ENCODE measurements at regions not wholly inside any gene's neighbourhood (a gene's known extent, or its start where the extent isn't known, plus 50 kb on each side); places are given as distances from the start of the nearest gene placed in this dataset.

GRCh38 chr12:132404435-132404855, 75.1 kb upstream of the GALNT9 start:
- H3K36me3 ChIP-seq (ENCODE audit: control insufficient read depth, insufficient read depth, low read length): no peaks in the 10 kb centered on the region
- no peaks in the 10 kb centered on the region for H3K27me3 ChIP-seq (ENCODE audit: control insufficient read depth, insufficient read depth, low read length)
- H3K9me3 ChIP-seq (ENCODE audit: control insufficient read depth, insufficient read depth, low read depth, low read length): no peaks in the 10 kb centered on the region
- H3K27ac ChIP-seq (ENCODE audit: insufficient read depth, low read length): no peak overlapping the region
- TF ChIP-seq CTCF (conservative IDR thresholded peaks at IDR 0.05 in 1 of 2, IDR thresholded peaks at IDR 0.05 in 1 of 2; ENCODE audit: low read depth in 1 of 2, low read length in 2 of 2): no peak
- no peak for TF ChIP-seq EZH2 (IDR thresholded peaks at IDR 0.05; ENCODE audit: low read length, missing control alignments)
- no peak overlapping the region for H3K4me2 ChIP-seq (ENCODE audit: extremely low read depth, insufficient read depth, low read length)
- no peaks in the 10 kb centered on the region for H3K79me2 ChIP-seq (ENCODE audit: control insufficient read depth, insufficient read depth, low read length)
- H4K20me1 ChIP-seq (ENCODE audit: control insufficient read depth, extremely low read depth, insufficient read depth, low read length): no peaks in the 10 kb centered on the region
- no peak for DNase-seq (ENCODE audit: low read depth in 2 of 2)
- no peak overlapping the region for H2AFZ ChIP-seq (ENCODE audit: low read length)
- no peak overlapping the region for H3K9ac ChIP-seq (ENCODE audit: insufficient read depth, low read length)
- H3K4me1 ChIP-seq (ENCODE audit: control insufficient read depth, extremely low read depth, insufficient read depth, low read length): no peaks in the 10 kb centered on the region
- H3K4me3 ChIP-seq (replicated peaks in 1 of 4; ENCODE audit: control extremely low read depth in 1 of 4, insufficient read depth in 1 of 4, low read depth in 3 of 4, low read length in 4 of 4): no peak overlapping the region

DNA sequence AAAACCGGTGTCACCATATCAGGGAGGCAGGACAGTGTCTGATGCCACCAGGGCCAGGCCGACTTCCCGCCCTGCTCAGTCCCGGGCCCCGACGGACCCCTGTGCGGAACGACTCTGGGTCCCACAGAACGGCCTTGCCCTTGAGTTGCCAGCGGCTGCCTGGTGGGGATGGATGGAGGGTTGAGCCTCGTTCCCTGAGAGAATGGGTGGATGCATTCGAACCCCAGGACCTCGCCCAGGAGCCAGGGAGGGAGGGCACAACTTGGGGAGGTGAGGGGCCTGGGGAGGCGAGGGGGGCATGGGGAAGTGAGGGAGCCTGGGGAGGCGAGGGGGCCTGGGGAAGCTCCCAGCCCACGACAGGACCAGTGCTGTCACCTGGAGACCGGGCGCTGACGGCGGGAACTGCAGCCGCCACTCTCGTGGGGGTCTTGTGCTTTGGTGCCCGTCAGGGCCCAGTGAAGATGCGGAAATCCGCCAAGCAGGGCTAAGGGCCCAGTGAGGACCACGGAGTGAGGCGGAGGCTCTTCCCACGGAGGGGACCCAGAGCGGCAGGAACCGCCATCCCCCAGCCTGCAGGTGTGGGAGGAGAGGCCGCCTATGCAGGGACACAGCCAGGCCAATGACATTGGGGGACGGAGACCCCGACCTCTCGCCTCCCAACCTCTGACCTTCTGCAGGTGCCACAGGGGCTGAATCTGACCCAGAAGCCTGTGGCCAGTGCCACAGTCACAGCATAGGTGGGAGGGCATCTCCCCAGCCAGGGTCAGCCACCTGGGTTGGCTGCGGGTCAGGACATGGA, 74.4 kb upstream of the GALNT9 start:
- H3K4me2 ChIP-seq (ENCODE audit: extremely low read depth, insufficient read depth, low read length): no peak overlapping the region
- H3K36me3 ChIP-seq (ENCODE audit: control insufficient read depth, insufficient read depth, low read length): no peaks in the 10 kb centered on the region
- H3K79me2 ChIP-seq (ENCODE audit: control insufficient read depth, insufficient read depth, low read length): no peaks in the 10 kb centered on the region
- H3K27me3 ChIP-seq (ENCODE audit: control insufficient read depth, insufficient read depth, low read length): no peaks in the 10 kb centered on the region
- no peak overlapping the region for H2AFZ ChIP-seq (ENCODE audit: low read length)
- H3K9me3 ChIP-seq (ENCODE audit: control insufficient read depth, insufficient read depth, low read depth, low read length): no peaks in the 10 kb centered on the region
- H3K4me3 ChIP-seq (replicated peaks in 1 of 4; ENCODE audit: control extremely low read depth in 1 of 4, insufficient read depth in 1 of 4, low read depth in 3 of 4, low read length in 4 of 4): no peak overlapping the region
- H3K27ac ChIP-seq (ENCODE audit: insufficient read depth, low read length): no peak overlapping the region
- TF ChIP-seq CTCF (conservative IDR thresholded peaks at IDR 0.05 in 1 of 2, IDR thresholded peaks at IDR 0.05 in 1 of 2; ENCODE audit: low read depth in 1 of 2, low read length in 2 of 2) (no peak), EZH2 (IDR thresholded peaks at IDR 0.05; ENCODE audit: low read length, missing control alignments) (no peak)
- H3K9ac ChIP-seq (ENCODE audit: insufficient read depth, low read length): no peak overlapping the region
- DNase-seq (ENCODE audit: low read depth in 2 of 2): no peak
- no peaks in the 10 kb centered on the region for H4K20me1 ChIP-seq (ENCODE audit: control insufficient read depth, extremely low read depth, insufficient read depth, low read length)
- no peaks in the 10 kb centered on the region for H3K4me1 ChIP-seq (ENCODE audit: control insufficient read depth, extremely low read depth, insufficient read depth, low read length)

DNA sequence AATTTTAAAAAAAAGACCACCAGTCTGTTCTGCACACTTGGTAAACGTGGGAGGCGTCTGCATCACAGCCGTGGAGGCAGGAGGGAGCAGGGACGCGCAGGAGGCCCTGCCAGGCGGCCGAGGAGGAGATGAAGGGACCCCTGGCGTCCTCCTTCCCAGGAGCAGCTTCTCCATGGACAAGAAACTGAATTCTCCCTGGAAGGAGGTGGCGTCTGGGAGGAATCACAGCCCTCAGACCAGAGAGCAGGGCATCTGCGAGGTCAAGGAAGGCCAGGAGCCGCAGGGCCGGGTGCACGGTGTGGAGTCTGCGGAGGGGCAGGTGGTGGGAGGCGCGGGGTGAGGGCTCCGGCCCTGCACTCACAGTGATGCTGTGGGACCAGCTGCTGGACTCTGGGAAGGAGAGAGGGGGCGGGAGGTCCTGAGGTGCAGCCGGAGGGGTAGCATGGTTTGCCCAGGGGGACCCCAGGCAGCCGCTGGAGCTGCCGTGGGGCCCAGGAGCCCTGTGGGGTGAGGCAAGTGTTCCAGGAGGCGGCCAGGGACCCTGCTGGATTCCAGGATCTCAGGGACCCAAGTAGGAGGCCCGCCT, 73.5 kb upstream of the GALNT9 start:
- TF ChIP-seq EZH2 (IDR thresholded peaks at IDR 0.05; ENCODE audit: low read length, missing control alignments) (no peak), CTCF (conservative IDR thresholded peaks at IDR 0.05 in 1 of 2, IDR thresholded peaks at IDR 0.05 in 1 of 2; ENCODE audit: low read depth in 1 of 2, low read length in 2 of 2) (no peak)
- Histone ChIP-seq H3K9me3 (ENCODE audit: control insufficient read depth, insufficient read depth, low read depth, low read length) (no peaks in the 10 kb centered on the region), H3K4me3 (replicated peaks in 1 of 4; ENCODE audit: control extremely low read depth in 1 of 4, insufficient read depth in 1 of 4, low read depth in 3 of 4, low read length in 4 of 4) (no peak overlapping the region), H3K4me2 (ENCODE audit: extremely low read depth, insufficient read depth, low read length) (no peak overlapping the region), H3K27ac (ENCODE audit: insufficient read depth, low read length) (no peak overlapping the region), H4K20me1 (ENCODE audit: control insufficient read depth, extremely low read depth, insufficient read depth, low read length) (no peaks in the 10 kb centered on the region), H3K9ac (ENCODE audit: insufficient read depth, low read length) (no peak overlapping the region), H2AFZ (ENCODE audit: low read length) (no peak overlapping the region), H3K27me3 (ENCODE audit: control insufficient read depth, insufficient read depth, low read length) (no peaks in the 10 kb centered on the region), H3K4me1 (ENCODE audit: control insufficient read depth, extremely low read depth, insufficient read depth, low read length) (no peaks in the 10 kb centered on the region), H3K36me3 (ENCODE audit: control insufficient read depth, insufficient read depth, low read length) (no peaks in the 10 kb centered on the region), H3K79me2 (ENCODE audit: control insufficient read depth, insufficient read depth, low read length) (no peaks in the 10 kb centered on the region)
- DNase-seq (ENCODE audit: low read depth in 2 of 2): no peak

All from fibroblast of lung (primary cell).